IgD-negative memory B cell (primary cell): ENCODE measurements at regions not wholly inside any gene's neighbourhood (a gene's known extent, or its start where the extent isn't known, plus 50 kb on each side); places are given as distances from the start of the nearest gene placed in this dataset.

Experiments
- H3K27ac Mint-ChIP-seq, 3 donors: one replicate each; pipeline ENCODE4 v1.8.0; 2020 to 2022; ENCODE audit warnings: mild to moderate bottlenecking in 3 of 3, mixed read lengths in 3 of 3, moderate library complexity in 1 of 3
- H3K27me3 Mint-ChIP-seq: one replicate; pipeline ENCODE4 v1.8.0; 2021; ENCODE audit warnings: mixed read lengths
- H3K36me3 Mint-ChIP-seq: one replicate; pipeline ENCODE4 v1.8.0; 2020; ENCODE audit warnings: mild to moderate bottlenecking, mixed read lengths
- H3K4me1 Mint-ChIP-seq, 3 donors: one replicate each; pipeline ENCODE4 v1.8.0; 2020 to 2022; ENCODE audit warnings: mixed read lengths in 3 of 3, mild to moderate bottlenecking in 1 of 3
- H3K4me3 Mint-ChIP-seq, 4 donors: one replicate each; pipeline ENCODE4 v1.8.0; 2020 to 2022; ENCODE audit warnings: mild to moderate bottlenecking in 4 of 4, mixed read lengths in 4 of 4, moderate library complexity in 3 of 4
- H3K9me3 Mint-ChIP-seq, 3 donors: one replicate each; pipeline ENCODE4 v1.8.0; 2020 to 2021; ENCODE audit warnings: mixed read lengths in 3 of 3, mild to moderate bottlenecking in 1 of 3

DNA sequence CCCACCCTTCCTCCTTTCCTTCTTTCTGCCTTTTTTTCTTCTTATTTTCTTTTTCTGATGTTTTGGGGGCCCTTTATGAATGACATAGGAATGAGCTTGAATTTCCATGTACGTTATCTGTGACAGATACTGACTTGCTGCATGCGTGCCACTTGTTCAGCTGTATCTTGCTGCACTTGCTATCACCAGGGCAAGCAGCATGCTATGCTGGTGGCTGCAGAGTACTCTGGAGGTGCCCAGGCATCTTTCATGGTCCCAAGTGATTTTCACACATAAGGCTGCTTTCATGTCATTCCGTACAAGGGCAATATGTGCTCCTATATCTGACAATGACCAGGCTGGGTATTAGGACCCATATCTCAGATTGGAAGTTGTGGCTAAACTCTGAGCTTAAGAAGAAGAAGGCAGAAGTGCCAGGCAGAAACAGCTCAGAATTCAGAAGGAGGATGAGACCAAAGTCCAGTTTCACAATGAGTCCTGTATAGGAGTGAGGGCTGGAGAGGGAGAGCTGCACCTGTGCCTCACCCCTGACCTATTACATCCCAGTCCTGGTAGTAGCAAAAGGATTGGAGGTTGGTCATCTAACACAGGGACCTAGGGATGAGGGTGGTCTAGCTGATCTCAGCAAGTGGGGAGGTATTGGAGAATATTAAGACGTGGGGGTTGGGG, 299.0 kb upstream of the DDHD1 start:
- no peaks in the 10 kb centered on the region for H3K36me3 Mint-ChIP-seq
- peaks cover 0 to 2% (median 0%) of the 10 kb centered on the region in 3 donors for H3K9me3 Mint-ChIP-seq
- no peaks in the 10 kb centered on the region for H3K4me1 Mint-ChIP-seq
- no peak overlapping the region for H3K4me3 Mint-ChIP-seq
- no peak overlapping the region for H3K27ac Mint-ChIP-seq
- no peaks in the 10 kb centered on the region for H3K27me3 Mint-ChIP-seq

DNA sequence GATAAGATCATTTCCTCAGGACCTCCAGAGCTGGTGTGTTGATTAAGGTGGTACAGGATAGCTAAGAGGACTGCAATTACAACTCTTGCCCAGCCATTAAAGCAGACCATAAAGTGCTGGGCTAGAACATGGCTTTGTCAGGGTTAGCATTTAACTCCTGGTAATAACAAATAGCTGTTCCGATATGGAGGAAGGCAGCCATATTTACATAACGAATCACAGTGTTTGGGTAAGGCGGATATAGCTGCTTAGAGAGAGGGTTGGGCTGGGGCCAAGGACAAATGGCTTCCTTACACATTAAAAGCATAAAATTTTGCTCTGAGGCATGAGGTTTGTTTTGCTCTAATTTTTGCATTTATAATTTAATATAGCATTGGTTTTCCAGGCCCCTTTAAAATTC, 297.7 kb upstream of the DDHD1 start:
- Mint-ChIP-seq H3K9me3 (peaks cover 0 to 2% (median 0%) of the 10 kb centered on the region in 3 donors), H3K4me1 (no peaks in the 10 kb centered on the region), H3K4me3 (no peak overlapping the region), H3K36me3 (no peaks in the 10 kb centered on the region), H3K27ac (no peak overlapping the region), H3K27me3 (no peaks in the 10 kb centered on the region)

DNA sequence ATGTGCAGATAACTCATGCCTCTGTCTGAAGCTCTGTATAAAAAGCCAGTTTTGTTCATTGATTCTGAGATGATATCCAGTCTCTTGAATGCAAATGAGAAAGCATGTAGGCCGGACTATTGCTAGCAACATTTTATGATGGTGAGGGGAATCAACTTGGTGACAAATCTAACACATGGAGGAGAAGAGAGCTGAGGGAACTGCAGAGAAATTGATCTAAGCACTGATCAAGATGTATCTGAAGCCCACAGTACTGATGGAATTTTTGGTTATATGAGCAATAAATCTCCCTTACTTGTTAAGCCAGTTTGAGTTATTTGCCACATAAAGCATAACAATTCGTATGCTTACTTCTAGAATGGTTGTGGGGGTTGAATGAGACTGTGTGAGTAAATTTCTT, 295.6 kb upstream of the DDHD1 start:
- no peaks in the 10 kb centered on the region for H3K36me3 Mint-ChIP-seq
- H3K9me3 Mint-ChIP-seq: peaks cover 0 to 2% (median 0%) of the 10 kb centered on the region in 3 donors
- no peak overlapping the region for H3K27ac Mint-ChIP-seq
- no peaks in the 10 kb centered on the region for H3K4me1 Mint-ChIP-seq
- no peak overlapping the region for H3K4me3 Mint-ChIP-seq
- H3K27me3 Mint-ChIP-seq: no peaks in the 10 kb centered on the region

DNA sequence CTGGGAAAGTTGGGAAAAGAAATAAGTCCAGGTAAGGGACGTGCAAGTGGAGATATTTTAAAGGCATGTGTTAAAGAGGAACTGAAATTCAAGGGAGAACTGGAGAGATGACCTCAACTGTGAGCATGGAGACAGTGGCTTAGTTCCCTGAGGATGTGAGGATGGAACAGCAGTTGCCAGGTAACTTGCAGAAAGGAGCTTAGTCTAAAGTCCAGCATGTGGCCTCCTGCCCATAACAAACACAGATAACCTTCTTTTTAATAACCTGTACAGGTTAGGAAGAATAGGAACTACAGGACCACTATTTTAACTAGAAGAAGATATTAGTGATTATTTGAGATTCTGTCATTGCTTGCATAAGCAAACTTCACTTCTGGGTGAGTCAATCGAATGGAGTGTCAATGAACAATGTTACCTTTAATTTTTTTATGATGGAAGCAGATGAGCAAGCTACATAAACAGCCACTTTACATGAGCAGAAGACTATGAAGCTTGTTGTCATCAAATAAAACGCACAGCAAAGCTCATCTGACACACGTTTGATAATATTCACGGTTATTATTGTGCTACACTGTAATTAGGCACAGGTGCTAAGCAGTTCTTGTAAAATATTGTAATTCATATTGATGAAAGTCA, 291.7 kb upstream of the DDHD1 start:
- H3K4me3 Mint-ChIP-seq: no peak overlapping the region
- H3K27me3 Mint-ChIP-seq: no peaks in the 10 kb centered on the region
- peaks cover 0 to 2% (median 0%) of the 10 kb centered on the region in 3 donors for H3K9me3 Mint-ChIP-seq
- no peak overlapping the region for H3K27ac Mint-ChIP-seq
- H3K36me3 Mint-ChIP-seq: no peaks in the 10 kb centered on the region
- H3K4me1 Mint-ChIP-seq: no peaks in the 10 kb centered on the region

DNA sequence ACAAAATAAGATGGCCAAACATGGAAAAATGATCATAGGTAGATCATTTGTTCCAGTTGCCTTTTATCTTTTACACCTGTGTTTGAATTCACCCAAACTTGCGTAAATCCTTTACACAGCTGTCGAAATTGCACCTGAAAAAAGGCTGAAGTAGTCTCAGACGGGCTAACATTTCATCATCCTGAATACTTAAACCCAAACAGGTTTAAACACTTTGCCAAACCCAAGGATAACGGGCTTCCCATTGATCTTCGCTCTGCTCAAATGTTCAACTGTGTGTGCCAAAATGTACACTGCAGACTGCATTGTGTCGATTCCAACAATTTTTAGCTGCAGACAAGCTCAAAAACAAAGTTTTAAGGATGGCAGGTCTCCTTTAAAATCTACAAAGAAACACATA, 288.7 kb upstream of the DDHD1 start:
- Mint-ChIP-seq H3K9me3 (peaks cover 0 to 2% (median 0%) of the 10 kb centered on the region in 3 donors), H3K27ac (no peak overlapping the region), H3K4me1 (no peaks in the 10 kb centered on the region), H3K27me3 (peaks cover 1% of the 10 kb centered on the region), H3K36me3 (no peaks in the 10 kb centered on the region), H3K4me3 (no peak overlapping the region)

DNA sequence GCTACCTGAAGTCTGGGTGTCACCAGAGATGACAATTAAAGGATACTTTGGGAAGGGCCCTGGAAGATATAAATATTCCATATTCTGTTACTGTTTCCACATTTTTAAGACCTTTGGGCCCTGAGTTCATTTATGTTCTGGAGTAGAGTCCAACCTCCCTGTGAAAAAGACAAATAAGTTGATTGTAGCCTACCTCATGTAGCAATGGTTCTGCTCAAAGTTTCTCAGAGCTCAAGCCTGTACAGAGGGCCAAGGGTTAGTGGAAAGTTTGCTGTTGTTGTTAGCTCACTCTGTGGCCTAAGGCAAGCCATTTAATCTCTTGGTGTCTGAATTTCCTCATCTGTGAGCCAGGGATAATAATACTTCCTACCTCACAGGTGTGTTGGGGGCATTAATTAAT, 284.7 kb upstream of the DDHD1 start:
- H3K27ac Mint-ChIP-seq: no peak overlapping the region
- no peak overlapping the region for H3K4me3 Mint-ChIP-seq
- H3K9me3 Mint-ChIP-seq: peaks cover 0 to 3% (median 2%) of the 10 kb centered on the region in 3 donors
- H3K4me1 Mint-ChIP-seq: no peaks in the 10 kb centered on the region
- no peaks in the 10 kb centered on the region for H3K36me3 Mint-ChIP-seq
- peaks cover 1% of the 10 kb centered on the region for H3K27me3 Mint-ChIP-seq

DNA sequence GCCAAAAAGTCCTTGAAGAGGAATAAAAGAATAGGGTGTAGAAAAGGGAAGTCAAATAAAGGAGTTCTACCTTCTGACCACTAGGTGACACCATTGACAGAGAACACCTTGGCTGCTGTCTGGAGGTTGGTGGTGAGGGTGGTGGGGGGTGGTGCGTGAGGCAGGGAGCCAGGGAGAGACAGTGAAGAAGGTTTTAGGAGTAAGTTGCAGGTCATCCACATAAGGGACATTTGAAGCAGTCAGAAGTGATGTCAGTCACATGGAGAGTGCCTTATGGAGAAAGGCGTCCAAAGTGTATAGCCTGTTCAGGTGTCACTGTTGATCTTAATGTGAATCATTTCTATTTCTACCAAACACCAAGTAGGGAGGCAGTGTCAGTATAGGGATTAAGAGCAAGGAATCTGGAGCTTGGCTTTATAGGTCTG, 279.3 kb upstream of the DDHD1 start:
- no peaks in the 10 kb centered on the region for H3K27me3 Mint-ChIP-seq
- no peaks in the 10 kb centered on the region for H3K4me1 Mint-ChIP-seq
- peaks cover 0 to 5% (median 0%) of the 10 kb centered on the region in 3 donors for H3K9me3 Mint-ChIP-seq
- H3K27ac Mint-ChIP-seq: no peak overlapping the region
- no peak overlapping the region for H3K4me3 Mint-ChIP-seq
- no peaks in the 10 kb centered on the region for H3K36me3 Mint-ChIP-seq

DNA sequence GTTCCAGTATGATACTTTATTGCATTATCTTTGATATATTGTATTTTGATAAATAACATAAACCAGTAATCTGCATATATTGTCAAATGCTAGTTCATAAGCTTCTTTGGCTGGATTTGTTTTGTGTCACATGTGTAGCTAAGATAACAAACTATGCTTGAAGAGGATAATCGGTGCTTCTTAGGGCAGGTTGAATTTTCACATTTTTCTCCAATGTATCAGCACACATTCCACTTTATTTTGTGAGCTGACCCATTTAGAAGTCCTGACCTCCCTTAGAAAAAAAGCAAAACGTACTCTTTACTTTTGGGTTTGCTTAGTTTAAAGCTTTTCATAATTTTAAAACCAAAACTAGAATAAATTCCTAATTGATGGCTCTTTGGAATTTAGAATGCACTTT, 277.7 kb upstream of the DDHD1 start:
- no peak overlapping the region for H3K27ac Mint-ChIP-seq
- no peaks in the 10 kb centered on the region for H3K36me3 Mint-ChIP-seq
- H3K4me3 Mint-ChIP-seq: no peak overlapping the region
- H3K9me3 Mint-ChIP-seq: peaks cover 0 to 5% (median 0%) of the 10 kb centered on the region in 3 donors
- H3K4me1 Mint-ChIP-seq: no peaks in the 10 kb centered on the region
- no peaks in the 10 kb centered on the region for H3K27me3 Mint-ChIP-seq

DNA sequence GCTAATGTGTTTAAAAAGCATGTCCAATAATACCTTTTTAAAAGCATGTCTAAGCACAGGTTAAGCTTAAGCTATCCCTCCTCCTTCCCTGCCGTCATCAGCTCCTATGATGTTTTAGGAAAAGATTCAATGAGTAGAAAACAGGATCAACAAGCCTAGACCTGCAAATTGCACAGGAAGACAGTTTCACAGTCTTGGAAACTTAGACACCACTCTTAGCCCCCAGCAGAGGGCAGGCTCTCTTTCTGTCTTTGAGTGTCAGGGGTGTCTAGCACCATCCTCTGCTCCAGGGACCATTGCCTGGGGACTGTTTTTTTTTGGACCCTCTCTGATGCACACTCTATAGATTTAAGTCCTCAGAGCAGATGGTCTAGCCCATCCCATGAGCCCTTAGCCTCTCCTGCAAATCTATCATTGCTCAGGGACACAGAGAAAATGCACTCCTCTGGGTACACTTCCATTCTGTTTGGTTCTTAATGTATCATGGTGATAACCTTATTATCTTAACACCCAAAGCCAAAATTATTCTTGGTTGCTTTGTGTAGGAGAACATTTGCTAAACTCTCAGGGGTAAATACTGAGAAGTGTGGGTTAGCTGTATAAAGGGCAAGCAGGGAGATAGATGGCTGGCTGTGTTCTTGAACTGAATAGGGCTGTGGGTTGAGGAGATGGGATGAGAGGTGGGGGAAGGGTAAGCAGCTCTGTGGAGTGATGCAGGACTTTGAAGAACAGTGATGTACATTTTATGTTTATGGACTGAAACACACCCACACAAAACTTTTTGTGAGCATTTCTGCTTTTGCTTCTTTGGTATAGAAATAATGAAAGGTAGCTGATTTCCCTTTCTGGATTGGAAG, 259.9 kb upstream of the DDHD1 start:
- no peaks in the 10 kb centered on the region for H3K4me1 Mint-ChIP-seq
- H3K36me3 Mint-ChIP-seq: no peaks in the 10 kb centered on the region
- no peak overlapping the region for H3K27ac Mint-ChIP-seq
- H3K27me3 Mint-ChIP-seq: no peaks in the 10 kb centered on the region
- H3K9me3 Mint-ChIP-seq: peaks cover 0 to 10% (median 3%) of the 10 kb centered on the region in 3 donors
- no peak overlapping the region for H3K4me3 Mint-ChIP-seq

DNA sequence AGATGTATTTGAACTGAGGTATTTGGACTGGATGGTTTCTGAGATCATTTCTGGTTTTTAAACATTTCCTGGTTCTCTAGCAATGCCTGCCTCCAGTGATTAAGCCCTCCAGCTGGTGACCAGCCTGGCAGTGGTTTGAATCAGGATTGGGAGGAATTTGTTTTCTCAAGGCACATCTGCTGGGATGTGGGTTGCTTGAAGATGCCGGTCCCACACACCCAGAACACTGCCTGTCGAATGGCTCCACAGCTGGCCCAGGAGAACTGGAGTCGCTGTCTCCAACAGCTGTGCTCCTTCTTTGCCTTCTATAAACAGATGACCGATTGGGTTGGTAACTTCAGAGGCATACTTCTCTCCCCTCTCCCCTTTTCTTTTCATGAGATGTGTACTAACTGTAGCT, 258.0 kb upstream of the DDHD1 start:
- peaks cover 0 to 3% (median 0%) of the 10 kb centered on the region in 3 donors for H3K9me3 Mint-ChIP-seq
- no peaks in the 10 kb centered on the region for H3K4me1 Mint-ChIP-seq
- no peak overlapping the region for H3K27ac Mint-ChIP-seq
- no peaks in the 10 kb centered on the region for H3K27me3 Mint-ChIP-seq
- H3K36me3 Mint-ChIP-seq: no peaks in the 10 kb centered on the region
- H3K4me3 Mint-ChIP-seq: no peak overlapping the region

DNA sequence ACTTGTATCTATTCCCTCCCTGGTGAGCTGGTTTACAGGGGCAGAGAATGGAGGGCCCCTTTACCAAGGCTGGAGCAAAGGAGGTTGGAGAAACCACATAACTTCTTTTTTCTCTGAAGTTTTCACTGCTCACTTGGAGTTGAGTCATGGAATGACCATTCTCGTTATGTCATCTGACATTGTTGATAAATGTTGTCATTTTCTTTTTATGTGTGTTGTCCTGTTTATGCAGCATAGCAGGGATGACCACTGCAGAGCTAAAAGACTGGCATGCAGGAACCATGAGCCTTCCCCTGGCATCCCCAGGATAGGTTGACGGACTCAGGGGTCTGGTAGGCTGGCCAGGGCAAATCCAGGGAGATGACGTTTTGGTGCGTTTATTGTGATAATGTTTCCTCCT, 256.8 kb upstream of the DDHD1 start:
- Mint-ChIP-seq H3K27ac (no peak overlapping the region), H3K36me3 (peaks cover 1% of the 10 kb centered on the region), H3K9me3 (no peaks in the 10 kb centered on the region), H3K4me3 (no peak overlapping the region), H3K4me1 (no peaks in the 10 kb centered on the region), H3K27me3 (no peaks in the 10 kb centered on the region)

DNA sequence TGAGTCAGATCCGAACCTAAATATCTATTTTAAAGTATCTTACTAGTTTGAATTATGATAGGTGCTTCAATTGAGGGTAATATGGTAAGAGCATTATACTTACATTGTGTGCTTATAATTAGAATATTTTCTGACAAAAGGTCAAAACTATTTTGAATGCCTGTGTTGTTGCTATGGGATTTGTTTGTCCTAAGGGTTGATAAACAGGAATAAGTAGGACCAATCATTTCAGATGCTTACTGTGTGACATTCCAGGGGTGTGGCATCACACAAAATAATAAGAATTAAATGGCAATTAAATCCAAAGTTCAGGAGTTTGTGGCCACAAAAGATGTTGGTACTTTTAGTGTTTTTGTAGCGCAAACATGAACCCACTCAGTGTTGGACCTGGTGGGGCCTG, 256.2 kb upstream of the DDHD1 start:
- no peak overlapping the region for H3K4me3 Mint-ChIP-seq
- H3K27ac Mint-ChIP-seq: no peak overlapping the region
- H3K27me3 Mint-ChIP-seq: no peaks in the 10 kb centered on the region
- no peaks in the 10 kb centered on the region for H3K4me1 Mint-ChIP-seq
- H3K9me3 Mint-ChIP-seq: no peaks in the 10 kb centered on the region
- peaks cover 1% of the 10 kb centered on the region for H3K36me3 Mint-ChIP-seq

DNA sequence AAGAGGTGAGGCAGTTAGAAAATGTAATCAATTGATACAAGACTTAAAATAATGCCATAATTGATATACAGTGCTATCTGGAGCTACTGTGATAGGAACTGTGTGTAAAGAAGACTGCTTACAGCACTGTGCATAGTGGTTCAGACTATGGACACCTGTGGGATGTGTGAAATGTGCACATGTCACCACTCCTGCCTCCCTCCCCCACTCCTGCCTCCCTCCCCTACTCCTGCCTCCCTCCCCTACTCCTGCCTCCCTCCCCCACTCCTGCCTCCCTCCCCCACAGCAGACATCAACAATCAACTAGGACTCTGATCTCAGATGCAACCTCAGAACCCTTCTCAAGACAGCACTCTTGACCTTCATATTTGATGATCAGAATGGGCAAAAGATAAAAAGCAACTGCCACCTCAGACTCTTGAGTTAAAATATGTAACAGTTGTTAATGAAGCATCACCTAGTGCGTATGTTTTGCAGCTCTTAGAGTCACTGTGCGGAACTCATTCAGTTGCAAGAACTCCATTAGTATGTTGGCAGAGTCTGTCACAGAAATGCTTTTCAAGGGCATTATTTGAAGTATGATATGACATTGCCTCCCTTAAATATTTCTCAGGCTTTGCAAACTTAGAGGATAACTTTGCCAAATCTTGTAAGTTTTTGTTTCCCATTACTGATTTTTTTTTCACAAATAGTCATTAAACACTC, 255.2 kb upstream of the DDHD1 start:
- H3K9me3 Mint-ChIP-seq: no peaks in the 10 kb centered on the region
- H3K27me3 Mint-ChIP-seq: no peaks in the 10 kb centered on the region
- peaks cover 1% of the 10 kb centered on the region for H3K36me3 Mint-ChIP-seq
- H3K4me3 Mint-ChIP-seq: no peak overlapping the region
- H3K27ac Mint-ChIP-seq: no peak overlapping the region
- no peaks in the 10 kb centered on the region for H3K4me1 Mint-ChIP-seq

DNA sequence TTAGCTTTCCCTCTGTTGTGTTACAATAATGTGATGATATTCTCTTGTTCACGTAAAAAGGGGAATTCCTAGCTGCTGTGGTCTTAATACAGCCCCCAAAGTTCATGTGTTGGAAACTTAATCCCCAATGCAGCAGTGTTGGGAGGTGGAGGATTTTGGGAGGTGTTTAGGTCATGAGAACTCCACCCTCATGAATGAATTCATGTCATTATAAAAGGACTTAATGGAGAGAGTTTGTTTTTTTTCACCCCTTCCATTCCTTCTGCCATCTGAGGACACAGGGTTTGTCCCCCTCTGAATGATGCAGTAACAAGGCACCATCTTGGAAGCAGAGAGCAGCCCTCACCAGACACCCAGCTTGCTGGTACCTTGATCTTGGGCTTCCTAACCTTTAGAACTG, 253.4 kb upstream of the DDHD1 start:
- Mint-ChIP-seq H3K36me3 (peaks cover 1% of the 10 kb centered on the region), H3K27me3 (peaks cover 1% of the 10 kb centered on the region), H3K27ac (no peak overlapping the region), H3K9me3 (no peaks in the 10 kb centered on the region), H3K4me1 (no peaks in the 10 kb centered on the region), H3K4me3 (no peak overlapping the region)

DNA sequence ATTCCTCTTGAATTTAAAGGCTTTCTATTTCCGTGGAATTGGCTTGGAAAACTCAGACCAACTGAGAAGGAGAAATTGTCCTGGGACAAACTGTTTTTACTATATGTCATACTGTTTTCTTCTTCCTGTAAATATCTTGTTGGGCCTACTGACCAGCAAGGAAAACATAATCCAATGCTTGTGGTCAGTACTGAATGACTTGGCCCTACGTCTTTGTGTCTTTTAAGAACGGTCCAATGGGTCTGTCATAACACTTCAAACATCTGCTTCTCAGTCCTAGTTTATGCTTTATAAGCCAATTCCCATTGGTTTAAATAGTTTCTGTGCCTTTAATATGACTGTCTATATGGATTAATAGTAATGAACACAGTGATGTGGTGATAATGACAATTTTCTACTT, 248.5 kb upstream of the DDHD1 start:
- H3K9me3 Mint-ChIP-seq: peaks cover 0 to under 1% (median 0%) of the 10 kb centered on the region in 3 donors
- no peaks in the 10 kb centered on the region for H3K4me1 Mint-ChIP-seq
- peaks cover 9% of the 10 kb centered on the region for H3K27me3 Mint-ChIP-seq
- no peak overlapping the region for H3K27ac Mint-ChIP-seq
- peaks cover 3% of the 10 kb centered on the region for H3K36me3 Mint-ChIP-seq
- no peak overlapping the region for H3K4me3 Mint-ChIP-seq
